ENCODE measurements at regions not wholly inside any gene's neighbourhood (a gene's known extent, or its start where the extent isn't known, plus 50 kb on each side); places are given as distances from the start of the nearest gene placed in this dataset.

DNA sequence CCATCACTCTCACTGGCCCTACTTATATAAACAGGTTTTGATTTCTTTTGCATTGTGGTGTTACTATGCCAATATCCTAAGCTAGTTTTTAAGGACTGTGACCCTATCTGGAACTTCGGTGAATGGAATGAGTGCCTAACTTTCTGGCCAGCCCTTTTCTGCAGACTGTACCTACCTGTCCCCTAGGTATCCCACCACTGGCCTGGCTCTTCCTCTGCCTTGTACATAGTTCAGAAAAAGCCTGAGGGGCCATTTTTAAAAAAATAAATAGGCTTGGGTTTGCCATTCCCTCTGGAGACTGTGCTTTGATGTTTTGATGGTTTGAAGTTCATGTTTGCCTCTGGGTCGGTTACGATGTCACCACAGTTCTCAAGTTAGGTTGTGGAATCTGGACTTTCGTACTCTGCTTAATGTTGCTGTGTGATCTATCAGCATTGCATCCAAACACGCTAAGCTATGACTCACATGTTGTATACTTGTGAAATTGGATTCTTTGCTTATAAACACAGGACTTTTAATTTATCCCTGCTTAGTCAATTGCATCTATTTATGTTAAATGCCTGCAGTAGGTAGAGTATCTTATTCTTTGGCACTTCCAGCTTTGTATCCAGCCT, 182.0 kb downstream of the ANKRD50 start:
- no peak for DNase-seq (ENCODE audit: low spot score)

DNA sequence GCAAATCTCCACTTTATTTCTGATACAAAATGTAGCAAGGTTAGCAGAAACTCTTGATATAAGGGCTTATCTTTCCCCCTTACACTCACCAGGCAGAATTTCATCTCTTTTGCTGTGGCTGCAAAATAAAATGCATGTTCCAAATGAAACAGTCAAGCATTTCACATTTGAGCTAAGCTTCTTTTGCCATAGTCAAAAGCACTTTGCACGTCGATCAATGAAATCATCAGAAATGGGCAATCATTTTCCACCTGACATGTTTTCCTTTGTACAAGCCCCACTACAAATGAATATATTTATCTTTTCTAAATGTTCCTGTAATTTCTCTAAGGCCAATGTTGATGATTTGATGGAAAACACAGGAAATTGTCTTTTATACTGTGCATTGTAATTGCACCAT, 178.4 kb downstream of the ANKRD50 start:
- no peak for DNase-seq (ENCODE audit: low spot score)

DNA sequence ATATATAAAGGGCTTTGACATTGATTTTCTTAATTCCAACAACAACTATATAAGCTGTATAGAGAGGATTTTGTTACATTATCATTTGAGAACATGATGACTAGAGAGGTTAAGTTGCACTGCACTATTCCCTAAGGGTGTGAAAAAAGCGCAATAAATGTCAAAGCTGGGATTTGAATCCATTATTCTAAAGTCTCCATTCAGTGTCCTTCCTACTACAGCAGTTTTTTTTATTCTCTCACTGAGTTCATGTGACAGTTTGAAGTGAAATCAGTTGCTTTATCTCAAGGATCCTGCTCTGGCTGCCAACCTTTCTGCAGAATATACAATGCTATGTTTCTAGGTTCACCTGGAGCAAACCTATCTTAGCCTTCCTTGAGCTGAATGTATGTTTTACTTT, 177.5 kb downstream of the ANKRD50 start:
- no peak for DNase-seq (ENCODE audit: low spot score)

DNA sequence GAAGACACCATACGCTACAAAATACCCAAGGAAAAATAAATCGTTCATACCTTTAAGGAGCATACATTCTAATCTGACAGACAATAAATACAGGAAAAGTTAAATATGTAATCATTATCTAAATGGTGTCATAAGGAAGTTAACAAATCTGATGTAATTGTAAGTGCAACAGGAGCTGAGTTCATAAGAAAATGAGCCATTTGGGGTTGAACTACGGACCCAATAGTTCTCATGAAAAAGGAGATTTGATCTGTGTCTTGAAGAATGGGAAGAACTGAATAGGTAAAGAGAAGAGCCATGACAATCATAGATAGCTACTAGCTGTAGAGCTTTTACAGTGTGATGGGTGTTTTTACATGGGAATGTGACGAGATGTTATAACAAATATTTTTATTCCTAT, 175.6 kb downstream of the ANKRD50 start:
- DNase-seq (ENCODE audit: low spot score): no peak

DNA sequence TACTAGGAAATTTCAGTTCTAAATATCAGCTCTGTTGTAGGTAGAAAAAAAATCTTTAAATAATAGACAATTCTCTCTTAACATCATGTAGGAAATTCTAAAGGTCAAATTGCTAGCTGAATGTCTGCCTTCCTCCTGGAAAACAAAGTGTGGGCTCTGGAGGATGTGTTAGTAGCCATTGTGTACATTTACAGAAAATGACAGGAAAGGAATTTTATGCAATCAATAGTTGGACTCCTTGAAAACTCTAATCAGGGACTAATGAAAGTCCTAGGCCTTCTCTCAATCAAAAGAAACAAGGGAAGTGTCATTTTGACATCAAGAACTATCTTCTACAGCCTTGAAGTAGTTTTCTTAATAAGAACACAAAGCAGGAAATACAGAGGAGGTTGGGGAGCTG, 174.6 kb downstream of the ANKRD50 start:
- DNase-seq (ENCODE audit: low spot score): no peak

DNA sequence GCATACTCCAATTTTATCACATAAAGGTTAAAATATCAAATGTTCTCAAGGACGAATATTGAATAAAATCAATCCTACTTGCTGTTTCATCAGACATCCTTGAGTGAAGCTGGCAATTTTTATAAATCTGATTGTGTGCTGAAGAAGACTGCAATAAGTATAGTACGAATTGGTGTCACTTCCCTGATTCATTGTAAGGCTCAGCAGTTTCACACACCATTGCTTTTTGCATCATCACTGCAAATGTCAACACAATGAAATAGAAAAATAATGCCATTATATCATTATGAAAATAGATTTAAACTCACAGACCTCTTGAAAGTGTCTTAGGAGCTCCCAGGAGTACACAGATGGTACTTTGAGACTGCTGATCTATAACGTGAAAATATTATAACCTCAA, 172.5 kb downstream of the ANKRD50 start:
- DNase-seq (ENCODE audit: low spot score): no peak

DNA sequence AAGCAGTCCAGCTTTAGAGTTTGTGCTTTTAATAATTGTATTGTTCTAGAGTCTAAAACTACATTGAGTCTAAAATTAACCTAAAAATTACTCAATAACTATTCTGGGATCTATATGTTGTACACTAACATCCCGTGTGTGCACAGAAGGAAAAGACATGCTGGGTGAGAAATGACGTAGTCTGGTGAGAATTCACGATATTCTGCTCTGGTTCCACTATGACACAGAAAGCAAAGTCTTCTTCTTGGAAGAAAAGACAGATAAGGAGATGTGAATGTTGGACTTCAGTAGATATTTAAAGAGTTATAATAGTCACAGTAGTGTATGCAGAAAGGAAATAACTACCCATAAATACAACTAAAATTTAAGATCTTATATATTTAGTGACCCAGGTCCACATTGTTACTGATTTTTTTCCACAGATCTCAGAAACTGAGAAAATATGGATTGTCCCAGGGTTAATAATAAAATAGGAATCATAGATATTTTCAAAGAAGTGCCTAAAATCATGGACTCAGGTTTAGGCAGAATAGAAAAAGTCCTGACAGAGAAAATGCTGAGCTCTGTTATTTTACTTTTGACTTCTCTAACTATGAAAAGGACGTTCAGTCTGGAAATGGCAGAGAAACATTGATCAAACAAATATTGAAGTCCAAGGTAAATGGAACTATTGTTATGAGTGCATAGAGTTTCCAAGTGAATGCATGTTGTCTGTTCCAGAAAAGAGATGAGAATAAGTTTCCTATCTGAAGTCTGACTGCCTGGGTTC, 170.7 kb downstream of the ANKRD50 start:
- DNase-seq (ENCODE audit: low spot score): no peak

DNA sequence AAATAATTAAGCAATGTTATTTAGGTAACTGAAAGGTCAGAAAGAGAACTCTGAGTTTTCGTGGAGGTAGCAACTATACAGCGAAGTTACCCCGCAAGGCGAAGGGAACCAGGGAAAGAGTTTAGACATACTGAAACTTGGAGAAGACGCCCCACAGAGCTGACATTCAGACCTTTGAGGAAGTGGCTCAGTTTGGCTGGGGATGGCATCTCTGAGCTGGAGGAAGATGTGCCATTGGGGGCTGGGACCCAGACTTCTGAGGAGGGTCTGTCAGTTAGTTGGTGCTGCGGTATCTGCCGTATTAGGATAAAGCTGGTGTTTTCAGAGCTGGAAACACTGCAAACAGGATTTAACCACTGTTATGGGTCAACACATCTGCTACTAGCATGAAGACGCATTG, 156.6 kb downstream of the ANKRD50 start:
- DNase-seq (ENCODE audit: low spot score): no peak

DNA sequence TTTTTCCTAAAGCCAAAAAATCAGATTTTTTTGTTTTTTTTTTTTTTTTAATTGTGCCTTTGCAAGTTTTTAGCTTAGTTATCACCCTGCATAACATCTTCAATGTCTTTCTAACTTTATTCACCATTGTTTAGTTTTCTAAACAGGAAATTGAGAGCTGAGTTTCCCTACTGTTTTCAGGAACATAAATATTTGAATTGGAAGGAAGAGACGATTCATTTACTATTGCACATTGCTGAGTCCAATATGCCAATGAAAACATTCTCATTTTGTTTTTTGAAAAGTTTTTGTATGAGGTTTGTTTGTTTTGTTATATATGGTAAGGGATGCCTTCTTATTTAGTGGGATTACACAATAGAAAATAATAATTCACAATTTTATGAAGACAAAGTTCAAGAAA, 148.4 kb downstream of the ANKRD50 start:
- no peak for DNase-seq (ENCODE audit: low spot score)

DNA sequence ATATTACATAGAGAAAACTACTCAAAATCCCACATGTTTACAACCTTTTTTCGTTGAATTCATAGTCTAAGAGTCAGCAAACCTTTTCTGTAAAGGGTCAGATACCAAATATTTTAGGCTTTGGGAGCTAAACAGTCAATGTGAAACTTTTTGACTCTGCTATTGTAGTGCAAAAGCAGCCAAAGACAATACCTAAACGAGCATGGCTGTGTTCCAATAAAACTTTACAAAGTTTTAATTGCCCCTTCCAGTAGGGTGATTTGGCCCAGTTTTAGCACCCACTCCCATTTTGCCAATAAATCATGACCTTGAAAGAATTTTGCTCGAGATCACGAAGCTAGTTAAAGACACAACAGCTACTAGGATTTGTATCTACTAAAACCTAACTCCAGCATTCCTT, 147.2 kb downstream of the ANKRD50 start:
- no peak for DNase-seq (ENCODE audit: low spot score)

DNA sequence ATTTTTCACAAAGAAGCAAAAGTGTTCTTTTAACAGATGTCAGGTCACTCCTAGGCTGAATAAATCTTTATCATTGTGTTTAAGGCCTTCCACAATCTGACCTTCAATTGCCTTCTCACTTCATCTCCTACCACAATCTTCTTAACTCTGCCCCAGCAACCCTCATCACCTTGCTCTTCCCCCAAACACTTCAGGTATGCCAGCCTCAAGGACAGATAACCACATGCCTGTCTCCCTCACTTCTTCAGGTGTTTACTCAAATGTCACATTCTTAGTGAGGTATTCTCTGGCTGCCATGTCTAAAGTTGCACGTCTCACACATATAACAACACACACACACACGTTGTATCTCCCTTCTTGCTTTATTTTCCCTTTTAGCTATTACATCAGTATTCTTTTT, 146.5 kb downstream of the ANKRD50 start:
- DNase-seq (ENCODE audit: low spot score): no peak

DNA sequence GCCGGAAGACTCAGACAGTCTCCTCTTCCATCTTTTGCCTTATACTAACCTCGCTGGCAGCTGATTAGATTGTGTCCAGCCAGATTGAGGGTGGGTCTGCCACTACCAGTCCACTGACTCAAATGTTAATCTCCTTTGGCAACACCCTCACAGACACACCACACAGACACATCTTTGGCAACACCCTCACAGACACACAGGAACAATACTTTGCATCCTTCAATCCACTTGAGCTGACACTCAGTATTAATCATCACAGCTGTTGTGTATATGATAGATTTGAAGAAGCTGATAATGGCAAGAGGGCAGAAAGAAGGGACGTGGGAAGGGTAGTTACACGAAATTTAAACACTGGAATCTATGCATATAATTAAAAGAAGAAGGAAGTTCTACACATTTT, 139.5 kb downstream of the ANKRD50 start:
- no peak for DNase-seq (ENCODE audit: low spot score)

DNA sequence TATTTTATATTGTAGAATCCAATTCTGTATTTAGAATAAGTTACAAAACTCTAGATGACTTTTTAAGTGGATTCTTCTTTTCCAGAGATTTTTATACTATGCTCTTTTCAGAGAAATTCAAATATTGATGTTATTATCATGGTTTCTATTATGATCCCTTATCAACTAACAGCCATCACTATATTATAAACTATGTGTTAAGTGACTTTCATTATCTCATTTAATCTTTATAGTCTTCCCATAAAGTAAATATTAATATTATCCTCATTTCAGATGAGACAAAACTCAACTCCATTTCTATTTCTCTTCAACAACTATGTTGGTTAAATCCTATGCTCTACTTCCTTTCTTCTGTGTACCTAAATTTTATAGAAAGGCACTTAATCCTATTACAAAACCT, 132.6 kb downstream of the ANKRD50 start:
- DNase-seq (ENCODE audit: low spot score): no peak

DNA sequence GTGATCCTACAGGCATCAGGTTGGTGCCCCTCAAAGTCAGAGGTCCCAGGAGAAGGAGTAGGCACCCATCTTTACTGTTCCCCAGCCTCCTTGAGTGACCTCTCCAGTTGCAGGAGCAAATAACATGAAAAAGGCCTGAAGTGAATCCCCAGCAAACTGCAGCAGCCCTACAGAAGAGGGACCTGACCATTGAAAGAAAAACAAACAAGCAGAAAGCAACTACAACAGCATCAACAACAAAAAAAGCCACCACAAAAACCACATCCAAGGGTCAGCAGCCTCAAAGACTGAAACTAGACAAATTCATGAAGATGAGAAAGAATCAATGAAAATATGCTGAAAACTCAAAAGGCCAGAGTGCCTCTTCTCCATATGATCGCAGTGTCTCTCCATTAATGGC, 128.7 kb downstream of the ANKRD50 start:
- DNase-seq (ENCODE audit: low spot score): no peak

DNA sequence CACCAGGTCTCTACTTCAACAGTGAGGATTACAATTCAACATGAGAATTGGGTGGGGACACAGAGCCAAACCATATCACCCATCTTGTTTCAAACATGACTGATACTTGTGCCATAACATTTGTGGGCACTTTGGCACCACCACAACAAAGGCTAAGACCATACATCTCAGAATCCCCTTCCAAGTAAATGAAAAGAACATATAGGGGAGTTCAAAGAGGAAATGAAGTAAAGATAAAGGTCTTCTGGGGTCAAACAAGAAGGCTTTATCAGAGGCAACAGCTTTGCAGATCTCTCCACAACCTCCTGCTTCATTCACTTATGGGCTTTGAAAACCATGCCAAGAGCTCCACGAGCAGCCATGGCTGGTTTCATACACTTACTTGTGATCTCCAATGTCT, 122.7 kb downstream of the ANKRD50 start:
- no peak for DNase-seq (ENCODE audit: low spot score)

DNA sequence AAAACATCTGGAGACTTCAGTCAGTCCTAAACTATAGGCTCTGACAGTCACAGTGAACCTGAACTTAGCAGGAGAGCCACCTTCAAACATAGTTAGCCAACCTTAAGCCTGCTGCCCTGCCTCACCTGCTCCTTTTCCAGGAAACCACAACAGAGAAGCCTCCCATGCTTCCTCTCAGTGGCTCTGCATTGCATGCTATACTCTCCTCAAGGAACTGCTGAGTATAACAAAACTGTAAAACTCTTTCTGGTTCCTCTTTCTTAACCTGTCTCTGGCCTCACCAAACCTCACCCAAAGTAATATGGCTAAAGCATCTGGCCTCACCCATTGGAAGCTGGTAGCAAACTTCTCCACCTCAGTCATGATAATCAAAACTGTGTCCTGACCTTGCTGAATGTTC, 122.1 kb downstream of the ANKRD50 start:
- DNase-seq (ENCODE audit: low spot score): no peak

DNA sequence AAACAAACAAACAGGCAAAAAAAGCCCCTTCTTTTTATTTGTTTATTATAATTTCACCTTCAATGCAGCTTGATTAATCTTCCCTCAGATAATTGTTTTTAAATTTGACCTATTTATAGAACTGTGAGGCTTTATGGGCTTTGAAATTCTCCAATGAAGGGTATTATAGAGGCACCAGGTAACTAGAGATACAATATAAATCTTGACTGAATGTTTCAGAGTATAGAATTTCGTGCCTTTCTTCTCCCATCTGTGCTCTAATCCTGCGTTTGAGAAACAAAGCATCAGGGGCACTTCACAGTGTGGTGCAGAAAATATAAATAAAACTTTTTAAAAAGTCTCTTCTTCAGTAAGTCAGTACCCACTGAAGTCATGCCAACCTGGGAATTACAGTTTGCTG, 120.9 kb downstream of the ANKRD50 start:
- no peak for DNase-seq (ENCODE audit: low spot score)

DNA sequence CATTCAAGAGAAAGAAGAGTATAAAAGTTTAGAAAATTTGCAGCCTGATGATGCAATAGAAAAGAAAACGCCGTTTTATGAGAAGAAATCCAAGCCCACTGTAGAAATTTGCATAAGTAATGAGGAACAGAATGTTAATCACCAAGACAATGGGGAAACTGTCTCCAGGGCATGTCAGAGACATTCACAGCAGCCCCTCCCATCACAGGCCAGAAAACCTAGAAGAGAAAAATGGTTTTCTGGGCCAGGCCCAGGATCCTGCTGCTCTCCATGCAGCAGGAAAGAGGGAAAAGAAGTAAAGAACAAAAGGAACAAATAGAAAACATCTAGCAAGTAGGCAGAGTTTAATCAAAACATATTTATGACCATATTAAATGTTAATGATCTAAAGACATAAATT, 119.0 kb downstream of the ANKRD50 start:
- no peak for DNase-seq (ENCODE audit: low spot score)

DNA sequence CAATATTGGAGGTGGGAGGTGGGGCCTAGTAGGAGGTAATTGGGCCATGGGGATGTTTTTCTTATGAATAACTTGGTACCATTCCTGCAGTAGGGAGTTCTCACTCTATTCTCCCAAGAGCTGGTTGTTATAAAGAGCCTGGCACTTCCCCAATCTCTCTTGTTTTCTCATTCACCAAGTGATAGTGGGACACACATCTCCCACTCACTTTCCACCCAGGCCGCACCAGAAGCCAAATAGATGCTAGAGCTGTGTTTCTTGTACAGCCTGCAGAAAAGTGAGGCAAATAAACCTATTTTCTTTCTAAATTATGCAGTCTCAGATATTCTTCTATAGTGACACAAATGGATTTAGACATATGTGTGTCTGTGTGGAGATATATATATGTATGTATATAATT, 117.6 kb downstream of the ANKRD50 start:
- DNase-seq (ENCODE audit: low spot score): no peak

DNA sequence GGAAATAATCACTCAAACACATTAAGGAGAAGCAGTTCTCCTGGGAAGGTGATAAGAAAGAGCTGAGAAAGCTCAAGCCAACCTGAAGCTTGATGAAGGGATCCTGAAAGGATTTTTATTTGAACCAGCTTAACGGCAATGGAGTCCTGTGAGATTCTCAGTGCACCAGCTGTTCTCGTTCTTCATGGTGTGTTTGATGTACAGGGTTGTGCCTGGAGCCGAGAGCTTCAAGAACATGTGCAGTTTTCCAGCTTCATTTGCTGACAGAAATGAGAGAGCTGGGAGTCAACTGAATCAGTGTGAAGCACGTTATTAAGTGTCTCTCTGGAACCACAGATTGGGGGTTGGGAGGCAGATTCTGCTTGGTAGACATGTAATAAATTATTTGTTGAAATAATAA, 115.7 kb downstream of the ANKRD50 start:
- DNase-seq (ENCODE audit: low spot score): no peak

DNA sequence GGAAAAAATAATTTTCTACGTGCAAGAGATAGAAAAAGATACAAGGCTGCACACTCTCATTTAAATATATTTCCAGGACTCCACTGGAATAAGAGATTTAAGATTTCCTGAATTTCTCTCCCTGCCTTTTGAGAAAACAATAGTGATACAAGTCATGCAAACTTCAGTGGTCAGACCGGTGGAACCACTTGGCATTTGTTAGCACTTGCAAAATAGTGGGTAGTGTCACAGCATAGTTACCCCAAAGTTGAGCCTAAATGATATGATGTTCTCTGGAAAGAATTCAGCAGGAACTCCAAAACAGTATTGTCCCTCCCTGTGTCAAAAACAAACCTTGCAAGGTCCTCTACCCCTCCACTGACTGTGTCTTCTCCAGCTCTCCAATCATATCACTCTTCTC, 102.3 kb downstream of the ANKRD50 start:
- DNase-seq (ENCODE audit: low spot score): no peak
